ENCODE measurements at regions not wholly inside any gene's neighbourhood (a gene's known extent, or its start where the extent isn't known, plus 50 kb on each side); places are given as distances from the start of the nearest gene placed in this dataset.

DNA sequence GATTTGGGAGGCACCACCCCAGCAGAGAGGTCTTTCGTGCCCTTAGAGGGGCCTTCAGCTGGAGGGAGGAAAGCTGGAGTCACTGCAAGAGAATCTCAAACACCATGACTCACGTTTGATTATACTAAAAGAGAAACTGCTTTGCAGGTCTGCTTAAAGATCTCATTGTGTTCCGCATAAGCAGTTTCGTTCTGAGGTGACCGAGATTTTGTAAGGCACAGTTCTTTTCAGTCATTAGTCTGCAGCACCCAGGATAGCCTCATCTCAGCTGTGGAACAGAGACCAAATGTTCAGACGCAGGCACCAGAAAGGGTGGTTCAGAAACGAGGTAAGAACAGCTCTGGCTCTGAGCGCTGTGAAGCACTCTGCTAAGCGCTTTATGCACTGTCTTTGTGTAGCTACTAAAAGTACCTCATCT lies 71.2 kb upstream of the GTF3A start:
- TF ChIP-seq CTCF (conservative IDR thresholded peaks at IDR 0.05; ENCODE audit: low read depth, low read length), result no peak
- Histone ChIP-seq H3K4me3 (IDR thresholded peaks at IDR 0.05; ENCODE audit: insufficient read depth, low read depth, low read length) (no peak overlapping the region), H3K4me1 (ENCODE audit: low read depth, poor library complexity, severe bottlenecking) (peaks cover 10% of the 10 kb centered on the region), H3K27me3 (ENCODE audit: insufficient read depth, low read depth) (no peaks in the 10 kb centered on the region), H4K20me1 (ENCODE audit: insufficient read depth) (no peaks in the 10 kb centered on the region), H3K79me2 (ENCODE audit: insufficient read depth, low read depth) (no peaks in the 10 kb centered on the region), H3K27ac (peak overlapping the region; percentile 54), H3K36me3 (ENCODE audit: insufficient read depth) (no peaks in the 10 kb centered on the region), H2AFZ (ENCODE audit: low read depth) (peak overlapping the region; percentile 85), H3K4me2 (peak overlapping the region; percentile 82), H3K9ac (peak overlapping the region; percentile 39; the same call in 1 of the 2 replicates)

DNA sequence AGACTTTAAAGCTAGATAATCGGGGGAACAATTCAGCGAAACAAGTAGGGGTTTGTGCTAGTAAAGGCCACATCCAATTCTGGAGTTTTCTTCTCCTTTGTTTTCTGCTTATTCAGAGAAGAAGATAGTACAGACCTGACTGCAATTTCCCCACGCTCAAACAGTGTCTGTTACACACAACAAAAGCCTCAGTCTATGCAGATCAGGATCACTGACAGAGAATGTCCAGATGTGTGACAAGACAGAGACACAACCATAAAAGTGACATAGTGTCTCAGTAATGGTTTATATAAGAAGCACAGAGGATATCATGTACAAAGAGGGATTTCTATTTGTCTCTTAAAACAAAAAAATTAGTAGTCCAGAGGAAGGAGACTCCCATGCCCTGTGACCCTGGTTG lies 70.7 kb upstream of the GTF3A start:
- peaks cover 10% of the 10 kb centered on the region for H3K4me1 ChIP-seq (ENCODE audit: low read depth, poor library complexity, severe bottlenecking)
- no peak for TF ChIP-seq CTCF (conservative IDR thresholded peaks at IDR 0.05; ENCODE audit: low read depth, low read length)
- no peaks in the 10 kb centered on the region for H3K27me3 ChIP-seq (ENCODE audit: insufficient read depth, low read depth)
- H3K79me2 ChIP-seq (ENCODE audit: insufficient read depth, low read depth), result no peaks in the 10 kb centered on the region
- no peaks in the 10 kb centered on the region for H3K36me3 ChIP-seq (ENCODE audit: insufficient read depth)
- H3K4me3 ChIP-seq (IDR thresholded peaks at IDR 0.05; ENCODE audit: insufficient read depth, low read depth, low read length), result no peak overlapping the region
- peak overlapping the region; percentile 54 for H3K27ac ChIP-seq
- H4K20me1 ChIP-seq (ENCODE audit: insufficient read depth), result no peaks in the 10 kb centered on the region
- H3K4me2 ChIP-seq, result peak overlapping the region; percentile 82
- peak overlapping the region; percentile 39; the same call in 1 of the 2 replicates for H3K9ac ChIP-seq
- H2AFZ ChIP-seq (ENCODE audit: low read depth), result peak overlapping the region; percentile 85

DNA sequence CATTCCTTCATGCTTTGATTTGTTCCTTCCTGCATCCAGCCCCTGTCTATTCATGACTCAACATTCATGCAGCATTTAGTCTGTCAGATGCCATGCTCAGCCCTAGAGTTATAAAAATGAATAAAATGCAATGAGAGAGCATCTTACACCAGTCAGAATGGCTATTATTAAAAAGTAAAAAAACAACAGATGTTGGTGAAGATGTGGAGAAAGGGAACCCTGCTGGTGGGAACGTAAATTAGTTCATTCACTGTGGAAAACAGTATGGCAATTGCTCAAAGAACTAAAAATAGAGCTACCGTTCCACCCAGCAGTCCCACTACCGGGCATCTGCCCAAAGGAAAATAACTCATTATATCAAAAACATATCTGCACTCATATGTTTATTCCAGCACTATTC lies 70.0 kb upstream of the GTF3A start:
- H3K36me3 ChIP-seq (ENCODE audit: insufficient read depth), result no peaks in the 10 kb centered on the region
- H2AFZ ChIP-seq (ENCODE audit: low read depth), result no peak overlapping the region
- no peak overlapping the region for H3K4me2 ChIP-seq
- no peaks in the 10 kb centered on the region for H4K20me1 ChIP-seq (ENCODE audit: insufficient read depth)
- H3K27me3 ChIP-seq (ENCODE audit: insufficient read depth, low read depth), result no peaks in the 10 kb centered on the region
- H3K79me2 ChIP-seq (ENCODE audit: insufficient read depth, low read depth), result no peaks in the 10 kb centered on the region
- TF ChIP-seq CTCF (conservative IDR thresholded peaks at IDR 0.05; ENCODE audit: low read depth, low read length), result no peak
- peaks cover 10% of the 10 kb centered on the region for H3K4me1 ChIP-seq (ENCODE audit: low read depth, poor library complexity, severe bottlenecking)
- no peak overlapping the region for H3K27ac ChIP-seq
- H3K9ac ChIP-seq, result no peak overlapping the region
- no peak overlapping the region for H3K4me3 ChIP-seq (IDR thresholded peaks at IDR 0.05; ENCODE audit: insufficient read depth, low read depth, low read length)

DNA sequence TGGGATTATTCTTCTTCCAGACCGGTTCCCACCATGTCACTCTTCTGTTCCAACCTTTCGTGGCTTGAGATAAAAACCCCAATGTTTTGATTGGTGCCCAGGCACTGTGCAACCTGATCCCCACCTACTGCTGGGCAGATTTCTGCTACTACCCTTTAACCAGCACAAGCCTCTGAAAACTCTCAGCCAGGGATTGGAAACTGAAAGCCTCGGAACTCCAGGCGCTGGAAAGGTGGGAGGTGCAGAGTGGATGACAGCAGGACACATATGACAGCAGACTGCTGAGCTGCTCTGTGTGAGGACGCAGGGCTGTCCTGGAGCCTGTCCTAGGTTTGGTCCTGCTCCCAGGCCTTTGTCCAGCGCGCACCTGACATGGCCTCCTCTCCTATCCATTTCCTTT lies 68.5 kb upstream of the GTF3A start:
- Histone ChIP-seq H4K20me1 (ENCODE audit: insufficient read depth) (no peaks in the 10 kb centered on the region), H2AFZ (ENCODE audit: low read depth) (no peak overlapping the region), H3K9ac (no peak overlapping the region), H3K27me3 (ENCODE audit: insufficient read depth, low read depth) (no peaks in the 10 kb centered on the region), H3K27ac (no peak overlapping the region), H3K4me2 (no peak overlapping the region), H3K4me1 (ENCODE audit: low read depth, poor library complexity, severe bottlenecking) (peaks cover 10% of the 10 kb centered on the region), H3K4me3 (IDR thresholded peaks at IDR 0.05; ENCODE audit: insufficient read depth, low read depth, low read length) (no peak overlapping the region), H3K36me3 (ENCODE audit: insufficient read depth) (no peaks in the 10 kb centered on the region), H3K79me2 (ENCODE audit: insufficient read depth, low read depth) (no peaks in the 10 kb centered on the region)
- TF ChIP-seq CTCF (conservative IDR thresholded peaks at IDR 0.05; ENCODE audit: low read depth, low read length), result no peak
